Pulmonary artery endothelial cell (primary cell): ENCODE measurements at regions not wholly inside any gene's neighbourhood (a gene's known extent, or its start where the extent isn't known, plus 50 kb on each side); places are given as distances from the start of the nearest gene placed in this dataset.
"Not testable (repeated sequence)": the region's sequence is repeated elsewhere in the genome, so short reads cannot be mapped to it uniquely, and the experiment has no call there.

Source experiments
- DNase-seq: peaks from one replicate; pipeline ENCODE4 v3.0.0-alpha.2; 2011; ENCODE audit warnings: low read depth, low spot score

- no peak for DNase-seq
Observed at GRCh38 chr4:72942565-72942964, 127.0 kb downstream of the COX18 start.

- no peak for DNase-seq
Observed at GRCh38 chr4:72938516-72938915, 131.0 kb downstream of the COX18 start.

GRCh38 chr4:72935462-72935861 is 134.1 kb downstream of the COX18 start:
- no peak for DNase-seq

- no peak for DNase-seq
Observed at GRCh38 chr4:72933029-72933428, 136.5 kb downstream of the COX18 start.

- no peak for DNase-seq
Observed at GRCh38 chr4:72931346-72931745, 138.2 kb downstream of the COX18 start.

- DNase-seq, result not testable (repeated sequence)
Observed at GRCh38 chr4:72929596-72930274, 139.8 kb downstream of the COX18 start.

- DNase-seq, result no peak
Observed at GRCh38 chr4:72924814-72925213, 144.7 kb downstream of the COX18 start.

GRCh38 chr4:72919937-72920336 is 149.6 kb downstream of the COX18 start:
- DNase-seq, result no peak

GRCh38 chr4:72919464-72919863 is 150.1 kb downstream of the COX18 start:
- DNase-seq, result no peak

- DNase-seq, result no peak
Observed at GRCh38 chr4:72918362-72918761, 151.2 kb downstream of the COX18 start.

- no peak for DNase-seq
Observed at GRCh38 chr4:72911316-72911715, 158.2 kb downstream of the COX18 start.

GRCh38 chr4:72909461-72909860 is 160.1 kb downstream of the COX18 start:
- DNase-seq, result no peak

GRCh38 chr4:72902354-72902753 is 167.2 kb downstream of the COX18 start:
- no peak for DNase-seq

GRCh38 chr4:72901553-72901952 is 168.0 kb downstream of the COX18 start:
- DNase-seq, result no peak

GRCh38 chr4:72900952-72901351 is 168.6 kb downstream of the COX18 start:
- DNase-seq, result no peak

GRCh38 chr4:72899621-72900020 is 169.9 kb downstream of the COX18 start:
- DNase-seq, result no peak

GRCh38 chr4:72899214-72899613 is 170.3 kb downstream of the COX18 start:
- DNase-seq, result no peak

GRCh38 chr4:72896515-72896914 is 173.0 kb downstream of the COX18 start:
- DNase-seq, result no peak

GRCh38 chr4:72895408-72895807 is 174.1 kb downstream of the COX18 start:
- DNase-seq, result no peak

GRCh38 chr4:72893354-72894066 is 176.0 kb downstream of the COX18 start:
- DNase-seq, result no peak

GRCh38 chr4:72888331-72888730 is 181.2 kb downstream of the COX18 start:
- no peak for DNase-seq

GRCh38 chr4:72887152-72887551 is 182.4 kb downstream of the COX18 start:
- DNase-seq, result no peak

- DNase-seq, result no peak
Observed at GRCh38 chr4:72886602-72887001, 182.9 kb downstream of the COX18 start.
